ENCODE measurements at regions not wholly inside any gene's neighbourhood (a gene's known extent, or its start where the extent isn't known, plus 50 kb on each side); places are given as distances from the start of the nearest gene placed in this dataset.
"Not testable (repeated sequence)": the region's sequence is repeated elsewhere in the genome, so short reads cannot be mapped to it uniquely, and the experiment has no call there.

DNA sequence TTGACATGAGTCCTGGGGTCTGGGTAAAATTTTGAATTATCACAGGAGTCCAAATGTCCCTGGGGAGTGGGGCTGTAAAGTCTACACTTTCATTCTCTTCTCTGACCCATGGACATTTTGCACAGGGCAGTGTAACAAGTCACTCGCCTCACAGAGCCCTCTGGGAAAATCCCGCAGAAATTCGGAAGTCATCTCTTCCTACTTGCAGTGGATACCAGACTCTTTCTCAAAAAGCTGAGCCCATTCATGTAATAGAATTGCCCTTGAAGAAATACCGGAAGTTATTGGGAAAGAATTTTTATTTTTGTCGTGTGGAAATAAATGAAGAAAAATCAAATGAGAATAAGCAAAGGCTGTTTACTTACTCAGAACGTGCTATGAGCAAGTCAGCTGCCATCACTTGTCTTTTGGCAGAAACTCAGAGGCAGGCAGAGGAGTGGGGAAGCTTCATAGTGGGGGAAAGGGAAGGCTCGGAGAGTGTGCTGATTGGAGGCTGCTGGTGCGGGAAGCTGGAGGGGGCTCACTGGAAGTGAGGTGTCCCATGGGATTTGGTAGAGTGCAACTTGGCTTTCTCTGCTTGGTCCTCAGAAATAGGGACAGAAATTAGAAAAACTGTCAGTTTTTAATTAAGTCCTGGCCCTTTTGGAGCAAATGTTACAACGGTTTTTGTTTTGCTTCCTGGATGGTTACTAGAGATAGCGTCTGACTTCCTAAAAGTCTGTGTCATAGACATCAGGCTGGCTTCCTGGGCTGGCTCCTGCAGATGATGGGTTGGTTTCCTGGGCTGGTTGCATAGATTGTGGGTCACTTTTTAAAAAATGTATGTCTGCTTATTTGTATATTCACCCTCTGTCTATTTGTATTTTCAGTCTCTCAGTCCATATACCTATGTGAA is 79.8 kb upstream of the EEF1E1 start:
- in situ Hi-C loops (cut with MboI; ENCODE audit: low sequenced_read_pairs): no loop called here

DNA sequence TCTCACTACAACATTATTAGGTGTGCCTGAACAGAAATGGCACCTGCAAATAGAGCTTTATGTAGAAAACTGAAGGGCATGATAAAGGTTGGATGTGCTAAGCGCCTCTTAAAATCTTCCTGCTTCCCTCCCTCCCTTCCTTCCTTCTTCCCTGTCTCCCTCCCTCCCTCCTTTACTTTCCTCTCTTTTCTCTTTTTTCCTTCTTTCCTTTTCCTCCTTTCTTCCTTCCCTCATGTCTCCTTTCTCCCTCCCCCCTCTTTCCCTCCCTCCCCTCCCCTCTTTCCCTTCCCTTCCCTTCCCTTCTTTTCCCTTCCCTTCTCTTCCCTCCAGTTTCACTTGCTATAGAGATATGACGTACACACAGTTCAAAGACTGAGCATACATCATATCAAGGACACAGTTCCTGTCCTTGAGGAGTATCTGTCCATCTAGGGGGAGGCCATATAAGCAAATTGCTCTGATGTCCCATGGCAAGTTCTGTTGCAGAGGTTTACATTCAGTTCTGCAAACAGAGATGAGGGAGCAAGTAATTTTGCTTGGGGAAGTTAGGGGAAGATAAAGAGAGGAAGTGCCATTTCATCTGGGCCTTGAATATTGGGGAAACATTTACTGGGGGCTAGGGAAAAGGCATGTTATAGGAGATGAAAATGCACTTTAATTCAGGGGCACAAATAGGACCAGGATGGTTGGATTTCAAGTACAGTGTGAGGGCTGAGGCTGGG is 79.0 kb upstream of the EEF1E1 start:
- in situ Hi-C loops (cut with MboI; ENCODE audit: low sequenced_read_pairs): no loop called here

DNA sequence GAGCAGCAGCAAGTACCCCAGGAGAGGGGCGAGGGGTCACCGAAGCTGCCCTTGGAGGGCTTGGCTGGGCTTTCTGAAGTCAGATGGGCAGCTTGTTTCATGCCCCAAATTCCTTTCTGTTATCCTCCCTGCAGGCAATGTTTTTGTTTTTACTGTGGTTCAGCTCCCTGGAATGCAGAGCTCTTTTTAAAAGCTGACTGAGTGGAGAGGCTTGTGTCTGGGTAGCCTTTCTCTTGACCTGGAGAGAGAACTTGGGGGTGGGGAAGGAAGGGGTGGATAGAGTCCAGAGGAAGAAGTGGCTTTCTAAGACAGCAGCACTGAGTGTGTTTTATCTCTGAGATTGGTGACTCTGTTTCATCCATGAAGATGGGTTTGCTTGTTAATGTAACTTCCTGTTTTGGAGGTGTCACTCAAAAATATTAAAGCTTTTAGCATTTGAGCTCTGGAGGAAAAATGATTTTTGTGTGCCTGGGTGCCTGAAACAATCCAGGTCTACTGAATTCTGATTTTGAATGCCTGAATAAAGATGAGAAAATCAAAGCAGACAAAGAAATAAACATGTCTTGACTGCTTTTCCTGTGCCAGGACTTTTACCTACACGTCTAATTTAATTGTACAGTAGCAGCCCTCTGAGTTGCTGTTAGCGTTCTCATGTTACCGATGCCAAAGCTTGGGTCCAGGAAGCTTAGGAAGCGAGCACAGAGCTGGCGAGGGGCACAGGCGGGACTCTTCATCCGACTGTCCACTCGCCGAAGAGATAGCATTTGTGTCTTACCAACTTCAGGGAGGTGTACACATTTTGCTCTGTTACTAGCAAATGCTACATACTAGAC is 78.2 kb upstream of the EEF1E1 start:
- in situ Hi-C loops (cut with MboI; ENCODE audit: low sequenced_read_pairs): no loop called here

DNA sequence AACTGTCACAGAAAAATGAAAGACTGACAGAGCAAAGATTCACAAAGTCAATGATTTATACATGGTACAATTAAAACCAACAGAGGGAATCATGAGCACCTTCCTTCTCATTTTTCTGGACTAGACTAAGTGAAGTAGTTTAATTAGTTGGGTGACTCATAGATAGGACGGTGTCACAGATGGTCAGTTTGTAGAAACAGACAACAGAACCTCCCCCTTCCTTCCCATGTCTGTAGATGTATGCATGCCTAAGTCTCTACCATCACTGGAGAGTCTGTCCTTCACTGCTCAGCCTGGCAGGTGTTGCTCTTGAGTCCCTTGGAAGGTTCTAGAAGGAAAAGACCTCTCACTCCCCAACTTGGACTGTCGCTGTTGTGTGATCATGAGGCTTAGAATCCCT is 75.4 kb upstream of the EEF1E1 start:
- in situ Hi-C loops (cut with MboI; ENCODE audit: low sequenced_read_pairs): no loop called here

DNA sequence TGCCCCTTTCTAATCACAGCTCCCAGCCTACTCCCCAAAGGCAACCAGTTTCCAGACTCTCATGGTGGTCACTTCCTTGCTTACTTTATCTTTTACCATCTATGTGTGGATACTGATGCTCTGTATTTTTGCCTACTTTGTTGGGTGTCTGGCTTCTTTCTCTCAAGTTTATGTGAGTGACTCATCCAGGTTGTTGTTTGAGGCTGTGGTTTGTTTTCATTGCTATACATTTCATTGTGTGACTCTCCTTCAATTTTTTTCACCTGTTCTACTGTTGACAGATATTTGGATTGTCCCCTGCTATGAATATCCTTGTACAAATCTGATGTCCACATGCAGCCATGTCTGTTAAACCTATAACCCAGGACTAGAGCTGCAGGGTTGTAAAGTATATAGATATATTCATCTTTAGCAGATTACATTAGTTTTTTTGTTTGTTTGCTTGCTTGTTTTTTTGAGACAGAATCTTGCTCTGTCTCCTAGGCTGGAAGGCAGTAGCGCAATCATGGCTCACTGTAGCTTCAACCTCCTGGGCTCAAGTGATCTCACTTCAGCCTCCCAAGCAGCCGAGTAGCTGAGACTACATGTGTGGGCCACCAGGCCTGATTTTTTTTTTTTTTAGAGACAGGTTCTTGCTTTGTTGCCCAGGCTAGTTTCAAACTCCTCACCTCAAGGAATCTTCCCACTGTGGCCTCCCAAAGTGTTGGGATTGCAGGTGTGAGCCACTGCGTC is 72.9 kb upstream of the EEF1E1 start:
- in situ Hi-C loops (cut with MboI; ENCODE audit: low sequenced_read_pairs): no loop called here

DNA sequence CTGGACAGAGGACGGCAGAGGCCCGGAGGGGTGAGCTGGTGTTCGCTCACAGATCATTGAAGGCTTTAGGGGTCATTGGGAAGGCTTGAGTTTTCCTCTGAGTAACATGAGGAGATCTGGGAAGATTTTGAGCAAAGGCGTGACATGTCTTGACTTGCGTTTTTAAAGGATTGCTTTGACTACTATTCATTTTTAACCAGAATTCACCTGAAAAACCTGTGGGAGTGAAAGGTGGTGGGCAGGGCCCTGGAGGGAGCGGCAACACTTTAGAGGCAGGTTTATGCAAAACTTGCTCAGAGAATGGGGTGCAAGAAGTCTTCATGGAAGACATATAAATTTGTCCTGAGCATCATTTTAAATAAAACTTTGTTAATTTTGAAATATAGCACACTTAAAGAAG is 72.2 kb upstream of the EEF1E1 start:
- in situ Hi-C loops (cut with MboI; ENCODE audit: low sequenced_read_pairs): no loop called here

DNA sequence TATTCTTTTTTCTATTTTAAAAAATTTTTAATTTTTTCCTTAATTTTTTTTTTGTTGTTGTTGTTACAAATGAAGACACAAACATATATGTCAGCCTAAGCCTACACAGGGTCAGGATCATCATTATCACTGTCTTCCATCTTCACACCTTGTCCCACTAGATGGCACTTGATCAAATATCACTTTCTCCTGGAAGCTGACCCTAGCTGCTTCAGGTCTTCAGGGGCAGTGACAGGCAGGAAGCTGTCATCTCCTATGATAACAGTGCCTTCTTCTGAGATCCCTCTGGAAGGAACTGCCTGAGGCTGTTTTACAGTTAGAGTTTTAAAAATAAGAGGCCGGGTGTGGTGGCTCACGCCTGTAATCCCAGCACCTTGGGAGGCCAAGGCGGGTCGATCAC is 70.2 kb upstream of the EEF1E1 start:
- in situ Hi-C loops (cut with MboI; ENCODE audit: low sequenced_read_pairs): no loop called here

DNA sequence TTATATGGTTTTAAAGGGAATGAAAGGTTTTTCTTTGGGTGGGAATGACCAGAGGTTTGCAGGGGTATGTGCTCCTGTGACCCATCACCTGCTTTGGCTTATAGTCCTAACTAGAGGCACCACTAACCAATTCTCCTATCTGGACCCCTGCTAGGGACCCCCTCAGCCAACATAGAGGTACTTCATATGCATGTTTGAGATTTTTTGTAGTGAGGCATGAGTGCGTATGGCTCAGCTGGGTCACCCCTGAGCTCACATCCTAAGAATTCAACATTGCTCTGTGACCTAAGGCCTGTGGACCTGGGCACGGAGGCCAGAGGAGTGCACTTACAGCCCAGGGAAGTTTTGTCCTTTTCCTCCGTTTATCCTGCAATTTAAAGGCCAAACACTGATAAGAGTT is 68.4 kb upstream of the EEF1E1 start:
- in situ Hi-C loops (cut with MboI; ENCODE audit: low sequenced_read_pairs): no loop called here

DNA sequence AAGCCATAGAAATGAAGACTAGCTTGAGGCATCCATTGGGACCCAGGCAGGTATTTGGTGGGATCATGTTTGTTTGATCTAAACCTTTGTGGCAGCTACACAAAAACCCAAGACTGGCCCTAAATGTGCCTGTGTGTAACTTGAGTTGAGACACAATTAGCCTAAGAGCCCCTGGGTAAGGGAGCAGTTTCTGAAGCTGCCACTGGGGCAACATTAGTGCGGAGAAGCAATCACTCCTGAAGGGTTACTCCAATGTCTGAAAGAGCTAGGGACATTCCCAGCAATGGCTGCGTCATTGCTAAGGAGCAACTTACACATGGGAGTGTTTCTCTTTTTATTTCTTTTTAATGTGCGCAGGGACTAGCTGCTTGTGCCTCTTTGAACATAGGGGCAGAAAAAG is 67.9 kb upstream of the EEF1E1 start:
- in situ Hi-C loops (cut with MboI; ENCODE audit: low sequenced_read_pairs): no loop called here

DNA sequence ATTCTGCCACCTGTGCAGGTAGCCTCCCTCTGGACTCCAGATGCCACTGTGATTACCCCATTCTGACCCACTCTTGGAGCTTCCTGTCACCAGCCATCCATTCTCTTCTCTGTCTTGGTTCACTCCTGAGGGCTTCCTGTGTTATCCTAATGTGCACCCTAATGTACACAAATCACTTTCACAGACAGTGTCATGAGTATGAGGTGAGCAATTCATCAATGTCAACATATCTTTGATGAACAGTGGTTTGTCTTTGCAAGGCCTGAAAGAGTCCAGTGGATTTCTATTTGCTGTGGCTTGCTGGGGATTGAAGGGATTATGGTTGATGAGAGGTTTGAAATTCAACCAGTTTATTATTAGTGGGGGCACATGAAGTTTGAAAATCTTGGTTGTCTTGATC is 63.8 kb upstream of the EEF1E1 start:
- in situ Hi-C loops (cut with MboI; ENCODE audit: low sequenced_read_pairs): no loop called here

DNA sequence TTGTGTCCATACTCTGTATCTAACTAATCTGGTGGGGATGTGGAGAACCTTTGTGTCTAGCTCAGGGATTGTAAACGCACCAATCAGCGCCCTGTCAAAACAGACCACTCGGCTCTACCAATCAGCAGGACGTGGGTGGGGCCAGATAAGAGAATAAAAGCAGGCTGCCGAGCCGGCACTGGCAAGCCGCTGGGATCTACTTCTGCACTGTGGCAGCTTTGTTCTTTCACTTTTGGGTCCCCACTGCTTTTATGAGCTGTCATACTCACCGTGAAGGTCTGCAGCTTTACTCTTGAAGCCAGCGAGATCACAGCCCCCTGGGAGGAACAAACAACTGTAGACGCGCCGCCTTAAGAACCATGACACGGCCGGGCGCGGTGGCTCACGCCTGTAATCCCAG is 62.7 kb upstream of the EEF1E1 start:
- in situ Hi-C loops (cut with MboI; ENCODE audit: low sequenced_read_pairs): not testable (repeated sequence)

DNA sequence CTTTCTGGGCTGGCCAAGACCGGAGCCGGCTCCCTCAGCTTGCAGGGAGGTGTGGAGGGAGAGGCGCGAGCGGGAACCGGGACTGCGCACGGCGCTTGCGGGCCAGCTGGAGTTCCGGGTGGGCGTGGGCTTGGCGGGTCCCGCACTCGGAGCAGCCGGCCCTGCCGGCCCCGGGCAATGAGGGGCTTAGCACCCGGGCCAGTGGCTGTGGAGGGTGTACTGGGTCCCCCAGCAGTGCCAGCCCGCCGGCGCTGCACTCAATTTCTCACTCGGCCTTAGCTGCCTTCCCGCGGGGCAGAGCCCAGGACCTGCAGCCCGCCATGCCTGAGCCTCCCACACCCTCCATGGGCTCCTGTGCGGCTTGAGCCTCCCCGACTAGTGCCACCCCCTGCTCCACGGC is 61.9 kb upstream of the EEF1E1 start:
- in situ Hi-C loops (cut with MboI; ENCODE audit: low sequenced_read_pairs): not testable (repeated sequence)

DNA sequence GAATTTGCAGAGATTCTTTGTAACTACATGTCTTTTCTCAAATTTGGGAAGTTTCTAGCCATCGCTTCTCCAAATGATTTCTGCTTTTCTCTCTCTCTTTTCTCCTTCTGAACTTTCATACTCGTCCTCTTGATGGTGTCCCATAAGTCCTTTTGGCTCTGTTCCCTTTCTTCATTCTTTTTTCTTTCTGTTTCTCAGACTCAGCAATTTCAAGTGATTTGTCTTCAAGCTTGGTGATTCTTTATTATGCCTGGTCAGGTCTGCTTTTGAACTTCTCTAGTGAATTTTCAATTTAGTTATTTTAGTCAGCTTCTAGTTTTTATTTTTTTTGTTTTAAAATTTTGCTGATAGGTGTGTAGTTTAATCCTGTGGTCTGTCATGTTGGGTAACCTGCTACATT is 57.6 kb upstream of the EEF1E1 start:
- in situ Hi-C loops (cut with MboI; ENCODE audit: low sequenced_read_pairs): no loop called here

DNA sequence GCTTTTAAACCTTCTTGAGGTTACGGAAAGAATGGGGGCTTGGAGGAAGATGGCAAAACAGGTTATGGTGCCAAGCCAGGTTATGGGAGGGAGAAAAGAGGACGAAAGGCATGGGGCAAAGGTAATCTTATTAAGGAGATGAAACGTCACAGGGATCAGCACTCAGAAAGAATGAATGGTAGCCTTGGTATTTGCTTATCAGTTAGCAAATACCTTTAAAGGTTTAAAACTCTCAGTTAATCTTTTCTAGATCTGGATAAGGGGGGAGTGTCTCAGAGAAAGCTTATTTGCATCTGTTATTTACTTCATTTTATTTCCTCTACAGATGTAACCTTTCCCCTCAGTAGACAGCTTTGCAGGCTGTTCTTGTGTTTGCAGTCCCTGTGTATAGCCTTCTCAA is 55.5 kb upstream of the EEF1E1 start:
- in situ Hi-C loops (cut with MboI; ENCODE audit: low sequenced_read_pairs): no loop called here

DNA sequence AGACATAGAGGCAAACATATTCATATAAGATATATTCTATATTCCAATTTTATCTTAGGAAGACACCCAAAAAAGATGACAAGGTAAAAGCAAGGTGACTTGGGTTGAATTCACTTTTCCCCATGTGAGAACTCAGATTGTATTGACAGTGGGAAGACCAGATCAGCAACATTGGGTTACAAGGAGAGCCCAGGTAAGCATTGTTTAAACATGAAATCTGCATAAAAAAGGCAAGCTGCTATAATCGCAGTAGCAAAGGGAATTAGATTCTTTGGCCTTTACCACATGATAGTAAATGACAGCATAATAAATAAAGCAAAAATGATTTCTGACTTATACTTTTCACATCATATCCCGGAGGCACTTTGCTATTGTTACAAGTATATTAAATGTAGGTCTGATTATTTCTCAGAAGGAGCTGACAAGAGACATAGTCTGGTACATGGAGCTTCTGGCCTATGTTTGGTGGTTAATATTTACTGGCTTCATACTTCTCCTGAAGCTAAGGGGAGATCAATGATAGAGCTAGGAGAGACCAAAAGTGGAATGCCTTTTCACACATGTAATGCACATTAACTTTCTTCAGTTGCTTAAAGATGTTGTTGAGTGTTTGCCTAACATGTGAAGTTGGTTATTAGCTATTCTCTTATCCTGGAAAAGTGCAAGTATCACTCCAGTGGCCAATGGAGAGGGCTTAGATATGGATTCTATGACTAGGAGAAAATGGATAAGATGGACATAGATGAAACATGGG is 53.1 kb upstream of the EEF1E1 start:
- in situ Hi-C loops (cut with MboI; ENCODE audit: low sequenced_read_pairs): no loop called here
